OCI-LY7 (cell line): ENCODE measurements at regions not wholly inside any gene's neighbourhood (a gene's known extent, or its start where the extent isn't known, plus 50 kb on each side); places are given as distances from the start of the nearest gene placed in this dataset.
A peak's percentile ranks its signal among the peaks of the same experiment; 100 is the strongest.

Experiments used
- BruUV-seq: library from RNA; stranded (reverse); fragments of 400-500 nt; replicated peaks from 2 replicates; lab custom pipeline; 2021; lab: Mats Ljungman, UMichigan
- CTCF ChIA-PET: fragments of 300-600 bp; sonication (Branson Sonifier 250); formaldehyde crosslinking; loops from one replicate; lab custom pipeline; 2022; ENCODE audit warnings: antibody characterized with exemption; ENCODE audit not compliant: unreplicated experiment; lab: Charles Lee
- POLR2A ChIA-PET: fragments of 300-600 bp; sonication (Branson Sonifier 250); formaldehyde crosslinking; loops from one replicate; lab custom pipeline; 2022; ENCODE audit warnings: antibody characterized with exemption; lab: Charles Lee
- DNase-seq: peaks from one replicate; pipeline ENCODE4 v3.0.0-alpha.2; 2015; ENCODE audit warnings: low spot score
- H2AFZ ChIP-seq: fragments of 200-600 bp; sonication (generic), shearing (Covaris generic); 2 replicates; pipeline ENCODE4 v1.6.1; 2014; ENCODE audit warnings: mild to moderate bottlenecking, antibody characterized with exemption, low read length, moderate library complexity
- H3K27ac ChIP-seq: fragments of 200-600 bp; sonication (generic); 2 replicates; pipeline ENCODE4 v1.5.1; 2014; ENCODE audit warnings: mixed run types, low read depth, mild to moderate bottlenecking, moderate library complexity, low read length, inconsistent platforms; ENCODE audit not compliant: poor library complexity, severe bottlenecking
- H3K36me3 ChIP-seq: fragments of 200-600 bp; sonication (generic); 2 replicates; pipeline ENCODE4 v1.6.1; 2014; ENCODE audit warnings: mild to moderate bottlenecking, antibody characterized with exemption, low read length, moderate library complexity, mixed read lengths; ENCODE audit not compliant: insufficient read depth
- H3K4me1 ChIP-seq: fragments of 200-600 bp; sonication (generic); 2 replicates; pipeline ENCODE4 v1.5.1; 2014; ENCODE audit warnings: mild to moderate bottlenecking, low read length; ENCODE audit not compliant: insufficient read depth, poor library complexity, severe bottlenecking
- H3K4me2 ChIP-seq: fragments of 200-600 bp; sonication (generic); 2 replicates; pipeline ENCODE4 v1.6.1; 2014; ENCODE audit warnings: mild to moderate bottlenecking, low read length
- H3K4me3 ChIP-seq: fragments of 200-600 bp; sonication (generic); 2 replicates; pipeline ENCODE4 v1.5.1; 2014; ENCODE audit warnings: mild to moderate bottlenecking, low read depth, low read length; ENCODE audit not compliant: poor library complexity, severe bottlenecking
- H3K79me2 ChIP-seq: fragments of 200-600 bp; sonication (generic); 2 replicates; pipeline ENCODE4 v1.6.1; 2016; ENCODE audit warnings: low read depth, mild to moderate bottlenecking, low read length, moderate library complexity, mixed read lengths; ENCODE audit not compliant: insufficient read depth
- H3K9me2 ChIP-seq: fragments of 200-600 bp; sonication (generic); 2 replicates; pipeline ENCODE4 v1.6.1; 2016; ENCODE audit warnings: mild to moderate bottlenecking, low read length, mixed read lengths; ENCODE audit not compliant: insufficient read depth
- H3K9me3 ChIP-seq: fragments of 200-600 bp; sonication (generic); 2 replicates; pipeline ENCODE4 v1.6.1; 2014; ENCODE audit warnings: mild to moderate bottlenecking, mixed run types, low read length, mixed read lengths
- H4K20me1 ChIP-seq: fragments of 200-600 bp; sonication (generic); 2 replicates; pipeline ENCODE4 v1.6.1; 2014; ENCODE audit warnings: mild to moderate bottlenecking, antibody characterized with exemption, low read length, moderate library complexity, mixed read lengths; ENCODE audit not compliant: insufficient read depth
- CTCF ChIP-seq: fragments of 200-600 bp; sonication (generic); conservative IDR thresholded peaks from 2 replicates; pipeline ENCODE4 v1.5.1; 2014; ENCODE audit warnings: mild to moderate bottlenecking, antibody characterized with exemption, low read length, moderate library complexity, mixed read lengths
- EZH2phosphoT487 ChIP-seq: fragments of 200-600 bp; sonication (generic); IDR thresholded peaks from 2 replicates; pipeline ENCODE4 v1.6.1; 2018; ENCODE audit warnings: low read depth, borderline replicate concordance, mild to moderate bottlenecking, mixed run types, antibody characterized with exemption, low read length, moderate library complexity, mixed read lengths
- intact Hi-C: fragments of 100-400 bp; cut with micrococcal nuclease; formaldehyde crosslinking; loops from one replicate; pipeline ENCODE4 v1.10.0; 2022; ENCODE audit not compliant: unreplicated experiment

DNA sequence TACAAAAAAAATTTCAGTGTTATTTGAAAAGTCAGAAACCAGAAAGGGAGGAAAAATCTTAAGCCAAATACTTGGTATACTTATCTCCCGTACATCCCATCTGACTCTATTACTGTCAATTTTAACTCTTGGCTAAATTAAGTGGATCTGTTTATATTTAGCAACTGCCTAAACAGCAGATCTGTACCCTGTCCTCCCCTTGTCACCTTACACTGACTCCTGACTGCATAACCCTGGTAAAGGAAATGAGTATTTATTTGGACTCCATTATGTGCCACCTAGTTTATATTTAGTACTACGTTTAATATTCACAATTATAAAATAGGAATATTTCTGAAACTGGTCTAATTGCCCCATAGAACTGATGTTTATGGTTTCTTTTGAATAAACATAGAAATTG is 730.2 kb upstream of the GJE1 start:
- BruUV-seq: no TSS peak
- Histone ChIP-seq H3K4me3 (no peak overlapping the region), H3K36me3 (no peaks in the 10 kb centered on the region), H3K79me2 (no peaks in the 10 kb centered on the region), H3K9me2 (no peaks in the 10 kb centered on the region), H3K27ac (no peak overlapping the region), H3K9me3 (peaks cover 1% of the 10 kb centered on the region; the same call in 1 of the 2 replicates), H3K4me2 (no peak overlapping the region), H2AFZ (peak overlapping the region; percentile 66), H4K20me1 (no peaks in the 10 kb centered on the region), H3K4me1 (no peaks in the 10 kb centered on the region)
- ChIA-PET POLR2A (no interaction called here), CTCF (no interaction called here)
- DNase-seq: no peak
- no peak for TF ChIP-seq CTCF
- no peak for TF ChIP-seq EZH2phosphoT487
- intact Hi-C loops: no loop called here

- BruUV-seq: no TSS peak
- Histone ChIP-seq H3K79me2 (no peaks in the 10 kb centered on the region), H3K4me2 (no peak overlapping the region), H3K4me3 (no peak overlapping the region), H3K4me1 (no peaks in the 10 kb centered on the region), H2AFZ (no peak overlapping the region), H3K9me2 (no peaks in the 10 kb centered on the region), H3K36me3 (no peaks in the 10 kb centered on the region), H3K27ac (no peak overlapping the region), H4K20me1 (no peaks in the 10 kb centered on the region), H3K9me3 (no peaks in the 10 kb centered on the region)
- no peak for TF ChIP-seq EZH2phosphoT487
- TF ChIP-seq CTCF: no peak
- POLR2A ChIA-PET: no interaction called here
- CTCF ChIA-PET: no interaction called here
- DNase-seq: no peak
- intact Hi-C loops: no loop called here
Measured at GRCh38 chr6:141401851-141402250, 730.9 kb upstream of the GJE1 start.

DNA sequence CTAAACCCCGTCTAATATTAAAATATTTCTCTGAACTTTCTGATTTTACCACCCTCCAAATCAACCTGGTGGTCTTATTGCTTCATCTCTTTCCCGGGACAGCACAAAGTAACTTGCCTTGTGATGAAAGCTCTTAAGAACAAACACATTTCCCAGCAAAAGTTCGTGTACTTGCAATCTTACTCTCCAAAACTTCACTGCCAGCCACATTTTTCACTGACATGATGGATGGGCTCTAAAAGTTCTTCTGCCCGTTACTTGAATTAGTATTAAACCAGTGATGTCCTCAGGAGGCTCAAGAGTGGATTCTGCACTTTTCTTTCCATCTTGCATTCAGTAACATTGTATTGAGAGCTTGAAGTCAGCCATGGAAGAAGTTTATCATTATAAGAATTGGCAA is 731.6 kb upstream of the GJE1 start:
- CTCF ChIA-PET: no interaction called here

More for the DNA sequence above, 731.6 kb upstream of the GJE1 start:
- DNase-seq: no peak
- H3K4me2 ChIP-seq: no peak overlapping the region
- no peaks in the 10 kb centered on the region for H3K4me1 ChIP-seq
- no peaks in the 10 kb centered on the region for H3K36me3 ChIP-seq
- intact Hi-C loops: no loop called here
- H3K79me2 ChIP-seq: no peaks in the 10 kb centered on the region
- H2AFZ ChIP-seq: no peak overlapping the region
- TF ChIP-seq CTCF: no peak
- no peak for TF ChIP-seq EZH2phosphoT487
- POLR2A ChIA-PET: no interaction called here
- H3K9me3 ChIP-seq: no peaks in the 10 kb centered on the region
- BruUV-seq: no TSS peak
- no peak overlapping the region for H3K4me3 ChIP-seq
- H4K20me1 ChIP-seq: no peaks in the 10 kb centered on the region
- H3K27ac ChIP-seq: no peak overlapping the region
- H3K9me2 ChIP-seq: no peaks in the 10 kb centered on the region
